HG03432 (cell line): ENCODE measurements at regions not wholly inside any gene's neighbourhood (a gene's known extent, or its start where the extent isn't known, plus 50 kb on each side); places are given as distances from the start of the nearest gene placed in this dataset.
A peak's percentile ranks its signal among the peaks of the same experiment; 100 is the strongest.

ENCODE experiments used
- ATAC-seq: cut with Tn5 transposase; IDR thresholded peaks from one replicate; pipeline ENCODE4 v1.9.1; 2021; ENCODE audit warnings: mild to moderate bottlenecking, moderate library complexity; ENCODE audit not compliant: unreplicated experiment

DNA sequence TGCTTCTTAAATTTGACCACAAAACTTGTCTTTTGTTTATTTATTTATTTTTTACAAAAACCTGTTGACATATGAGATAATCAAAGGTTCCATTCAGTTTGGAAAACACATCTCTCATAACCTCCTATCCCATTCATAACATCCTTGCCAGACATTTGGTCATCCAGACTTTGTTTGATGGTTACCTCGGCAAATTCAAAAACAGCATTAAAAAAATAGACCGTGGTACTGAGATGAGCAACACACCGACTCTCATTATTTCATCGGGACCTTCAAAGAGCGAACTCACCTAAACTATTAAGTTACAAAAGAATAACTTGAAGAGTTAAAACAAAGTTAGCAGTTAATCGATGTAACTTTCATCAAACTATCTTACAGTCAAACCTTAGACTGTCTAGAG lies 85.8 kb upstream of the RPS6KA3 start:
- peak; percentile 19 for ATAC-seq

DNA sequence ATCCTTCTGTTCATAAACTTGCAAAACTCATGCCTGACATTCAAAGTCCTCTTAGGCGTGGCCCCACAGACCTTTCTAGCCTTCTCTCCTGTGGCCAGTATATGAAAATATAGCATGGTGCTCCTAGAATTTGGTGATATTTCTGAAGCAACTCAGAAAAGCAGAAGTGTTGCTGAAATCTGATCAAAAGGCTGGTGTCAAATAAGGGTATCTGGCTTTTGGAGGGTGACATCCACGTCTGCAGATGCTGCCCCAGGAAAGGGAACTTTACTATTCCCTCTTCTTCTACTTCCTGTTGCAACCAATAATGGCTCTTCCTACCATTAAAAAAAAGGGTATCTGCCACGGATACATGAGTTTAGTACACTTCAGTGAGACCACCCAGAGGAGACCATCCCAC lies 83.9 kb upstream of the RPS6KA3 start:
- no peak for ATAC-seq

DNA sequence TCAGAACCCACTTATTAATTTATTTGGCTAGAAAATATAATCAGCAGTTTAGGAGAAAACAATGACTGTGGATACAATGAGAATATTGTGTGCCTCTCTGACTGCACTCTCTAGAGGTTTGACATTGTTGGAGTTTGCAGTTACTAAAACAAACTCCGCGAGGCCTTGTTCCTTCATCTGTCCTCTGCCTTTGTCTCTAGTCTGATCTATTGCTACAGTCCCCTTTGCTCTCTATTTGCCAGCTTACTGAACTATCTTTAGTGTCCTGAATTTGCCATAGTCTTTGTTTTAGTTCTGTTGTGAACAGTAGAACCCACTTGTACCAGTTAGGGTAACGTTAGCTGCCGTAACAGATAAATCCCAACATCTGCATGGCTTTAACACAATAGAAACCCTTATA lies 81.4 kb upstream of the RPS6KA3 start:
- no peak for ATAC-seq

DNA sequence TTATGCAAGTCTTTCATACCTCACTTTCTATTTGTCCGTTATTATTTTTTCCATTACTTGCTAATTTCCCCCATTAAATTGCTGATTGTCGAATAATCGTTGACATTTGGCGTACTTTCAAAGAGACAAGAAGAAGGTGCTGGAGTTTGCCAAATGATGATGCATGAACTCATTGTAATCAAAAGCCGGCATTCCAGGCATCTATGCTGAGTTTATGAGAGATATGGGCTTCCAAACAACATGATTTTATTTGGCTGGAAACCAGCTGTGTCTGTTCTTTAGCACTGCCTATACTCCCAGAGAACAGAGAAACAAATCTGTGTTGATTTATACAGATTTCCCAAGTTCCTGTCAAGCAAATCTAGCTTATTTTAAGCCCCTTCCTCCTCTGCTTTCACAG lies 80.8 kb upstream of the RPS6KA3 start:
- no peak for ATAC-seq

DNA sequence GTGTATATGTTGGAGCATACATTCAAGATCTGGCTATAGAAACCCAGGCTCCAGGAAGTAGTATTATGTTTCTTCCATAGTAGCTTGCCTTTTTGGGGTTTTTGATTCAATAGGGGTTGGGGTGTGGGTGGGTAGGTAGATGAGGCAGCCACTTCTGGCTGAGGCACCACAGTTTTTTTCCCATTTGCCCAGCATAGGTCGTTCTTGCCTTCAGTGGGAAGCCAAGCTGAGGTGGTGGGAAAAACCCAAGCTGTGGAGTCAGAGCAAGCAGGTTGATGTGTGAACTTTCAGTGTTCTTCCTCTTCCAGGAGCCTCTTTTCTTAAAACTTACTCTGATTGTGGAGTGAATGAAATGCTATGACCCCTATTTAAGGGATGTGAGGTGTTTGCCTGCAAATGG lies 67.0 kb upstream of the RPS6KA3 start:
- ATAC-seq, result no peak

DNA sequence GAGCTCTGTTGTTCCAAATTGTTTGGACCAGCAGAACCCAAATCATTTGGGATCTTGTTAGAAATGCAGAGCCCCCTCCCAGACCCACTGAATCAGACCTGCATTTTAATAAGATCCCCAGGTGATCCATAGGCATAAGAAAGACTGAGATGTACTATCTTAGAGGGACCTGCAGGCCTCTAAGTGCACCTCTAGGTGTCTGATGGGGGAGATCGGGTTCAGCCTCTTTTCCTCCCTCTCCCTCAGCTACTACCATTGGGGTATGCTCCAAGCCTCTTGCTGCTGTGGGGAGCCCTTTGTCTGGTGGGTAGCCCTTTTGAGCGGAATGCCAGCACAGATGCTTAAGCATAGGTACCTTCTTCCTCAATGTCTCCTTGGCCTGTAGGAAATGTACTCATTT lies 63.8 kb upstream of the RPS6KA3 start:
- ATAC-seq, result no peak

DNA sequence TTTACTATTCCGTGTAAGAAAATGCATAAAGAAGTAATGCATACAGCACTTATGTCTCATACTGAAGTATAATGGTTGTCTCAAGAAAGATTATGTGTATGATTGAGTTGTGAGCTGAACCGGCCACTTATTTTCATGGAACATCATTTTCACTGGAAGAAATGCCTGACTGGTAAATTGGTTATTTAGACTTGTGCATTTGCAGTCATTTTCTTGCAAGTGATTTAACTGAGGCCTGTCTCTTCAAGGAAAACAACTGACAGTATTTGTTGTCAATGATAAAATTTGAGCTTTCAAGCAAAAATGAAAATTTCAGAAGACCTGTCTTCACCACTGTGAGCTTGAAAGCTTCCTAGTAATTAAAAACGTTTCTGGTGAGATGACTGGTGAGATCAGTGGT lies 62.7 kb upstream of the RPS6KA3 start:
- no peak for ATAC-seq

DNA sequence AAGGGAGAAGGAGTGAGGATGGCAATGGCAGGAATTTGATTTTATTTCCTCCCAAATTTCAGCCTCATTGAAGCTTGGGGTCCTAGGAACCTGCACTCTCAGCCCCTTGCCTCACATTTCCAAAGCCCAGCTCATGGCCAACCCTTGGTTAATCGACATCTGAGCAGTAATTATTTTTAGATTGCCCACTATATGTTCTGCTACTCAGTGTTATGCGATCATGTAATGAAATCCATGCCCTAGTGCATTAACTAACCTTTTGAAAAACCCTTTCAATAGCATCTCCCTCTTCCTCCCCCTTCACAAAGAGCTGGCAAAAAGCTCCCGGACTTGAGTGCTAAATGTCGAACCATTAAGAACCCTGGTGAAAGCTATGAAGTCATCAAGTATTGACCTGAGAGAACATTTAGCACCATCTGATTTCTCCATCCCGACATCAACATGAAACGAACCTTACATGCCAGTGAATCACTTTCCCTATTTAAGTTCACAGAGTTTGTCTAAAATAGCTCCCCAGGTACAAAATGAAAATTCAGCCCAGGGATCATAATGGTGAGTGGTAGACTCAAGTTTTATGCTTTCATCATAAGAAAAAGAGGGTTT lies 59.2 kb upstream of the RPS6KA3 start:
- ATAC-seq, result no peak

DNA sequence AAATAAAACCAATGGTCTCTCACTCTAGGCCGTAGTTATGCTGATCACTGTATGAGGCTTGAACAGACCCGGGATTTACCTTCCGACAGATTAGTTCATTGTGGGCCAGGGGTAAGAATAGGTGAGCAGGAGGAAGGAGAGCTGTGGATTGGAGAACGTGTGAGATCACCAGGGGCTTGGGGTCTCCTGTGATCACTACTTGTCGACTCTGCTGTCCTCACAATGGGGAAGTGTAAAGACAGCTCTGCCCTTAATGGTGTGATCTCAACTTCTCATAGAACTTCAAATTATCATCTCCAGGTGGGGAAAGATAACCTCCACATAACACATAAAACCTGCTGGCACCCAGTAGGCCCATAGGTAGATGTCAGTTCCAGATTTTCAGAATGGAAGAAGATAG lies 56.2 kb upstream of the RPS6KA3 start:
- ATAC-seq, result no peak

DNA sequence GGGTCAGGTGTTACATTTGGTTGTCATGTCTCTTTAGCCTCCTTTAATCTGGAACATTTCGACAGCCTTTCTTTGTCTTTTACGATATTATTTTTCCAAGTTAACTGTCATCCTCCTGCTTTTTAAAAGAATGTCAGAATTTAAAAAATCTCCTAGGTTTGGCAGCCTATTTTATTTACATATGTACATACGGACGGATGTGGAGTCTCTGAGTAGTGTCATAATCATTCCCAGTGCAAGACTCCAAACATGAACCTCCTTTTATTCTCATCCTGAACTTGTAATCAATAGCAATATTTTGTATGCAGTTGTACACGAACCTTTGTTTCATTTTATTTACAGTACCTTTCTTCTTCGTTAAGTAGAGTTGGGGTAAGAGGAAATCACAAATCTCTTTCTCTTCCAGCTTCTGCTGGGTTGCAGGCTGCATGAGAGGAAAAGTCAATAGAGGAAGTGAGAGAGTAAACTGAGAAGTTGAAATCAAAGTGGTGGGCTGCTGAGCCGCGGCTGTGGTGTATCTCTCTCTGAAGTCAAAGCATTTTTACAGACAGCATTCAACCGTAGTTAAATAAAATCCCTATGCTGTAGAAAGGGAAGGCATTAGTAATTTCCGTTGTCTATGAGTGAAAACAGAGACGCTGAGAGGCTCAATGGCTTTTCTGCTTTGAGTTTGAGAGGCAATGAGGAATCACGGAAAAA lies 53.9 kb upstream of the RPS6KA3 start:
- peak; percentile 97 for ATAC-seq

DNA sequence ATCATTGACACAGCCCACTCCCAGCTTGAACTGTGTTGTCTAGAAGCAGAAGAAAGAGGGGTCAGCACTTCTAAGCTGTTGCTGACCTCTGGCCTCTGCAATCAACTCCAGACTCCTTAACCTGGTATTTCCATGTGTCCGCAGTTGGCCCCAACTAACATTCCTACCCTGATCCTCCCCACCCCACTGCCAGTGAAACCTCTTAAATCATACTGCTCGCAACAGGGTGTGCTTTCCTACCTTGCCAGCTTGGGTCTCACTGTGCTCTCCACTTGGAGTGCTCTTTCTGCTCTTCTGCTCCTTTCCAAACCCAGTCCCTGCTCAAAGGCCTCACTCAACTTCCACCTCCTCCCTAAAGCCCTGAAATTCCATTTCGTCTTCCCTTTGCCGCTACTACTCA lies 52.3 kb upstream of the RPS6KA3 start:
- no peak for ATAC-seq

DNA sequence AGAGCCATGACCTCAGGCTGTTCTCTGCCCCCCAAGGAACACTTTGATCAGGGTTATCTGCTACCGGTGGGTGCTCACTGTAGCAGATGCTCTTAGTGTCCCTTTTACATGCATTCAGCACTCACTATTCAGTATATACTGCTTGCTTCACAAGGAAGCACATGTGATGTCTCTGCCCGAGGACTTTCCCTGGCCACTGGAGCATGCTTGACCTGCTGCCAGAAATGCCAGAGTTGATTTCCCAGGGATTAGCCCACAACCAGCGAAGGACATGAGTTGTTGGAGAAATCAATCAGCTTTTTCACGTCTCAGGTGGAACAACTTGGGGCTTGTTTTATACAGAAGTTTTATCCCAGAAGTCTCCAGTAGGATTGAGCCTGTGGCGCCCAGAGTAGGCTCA lies 51.2 kb upstream of the RPS6KA3 start:
- no peak for ATAC-seq
